ENCODE measurements at regions not wholly inside any gene's neighbourhood (a gene's known extent, or its start where the extent isn't known, plus 50 kb on each side); places are given as distances from the start of the nearest gene placed in this dataset.

- DNase-seq (ENCODE audit: low read depth), result peak; percentile 68
Measured at GRCh38 chr10:4775808-4776207, 50.2 kb upstream of the AKR1E2 start.

GRCh38 chr10:4772202-4772570 lies 53.8 kb upstream of the AKR1E2 start:
- no peak for DNase-seq (ENCODE audit: low read depth)

- DNase-seq (ENCODE audit: low read depth), result peak; percentile 71
Measured at GRCh38 chr10:4771554-4772201, 54.3 kb upstream of the AKR1E2 start.

- peak; percentile 89 for DNase-seq (ENCODE audit: low read depth)
Measured at GRCh38 chr10:4770801-4771553, 55.0 kb upstream of the AKR1E2 start.

GRCh38 chr10:4768416-4768815 lies 57.6 kb upstream of the AKR1E2 start:
- DNase-seq (ENCODE audit: low read depth), result no peak

- peak; percentile 56 for DNase-seq (ENCODE audit: low read depth)
Measured at GRCh38 chr10:4767033-4767814, 58.8 kb upstream of the AKR1E2 start.

GRCh38 chr10:4766454-4766853 lies 59.6 kb upstream of the AKR1E2 start:
- peak; percentile 32 for DNase-seq (ENCODE audit: low read depth)

- peak; percentile 56 for DNase-seq (ENCODE audit: low read depth)
Measured at GRCh38 chr10:4765428-4765827, 60.6 kb upstream of the AKR1E2 start.

GRCh38 chr10:4763960-4764428 lies 62.0 kb upstream of the AKR1E2 start:
- DNase-seq (ENCODE audit: low read depth), result peak; percentile 75

- no peak for DNase-seq (ENCODE audit: low read depth)
Measured at GRCh38 chr10:4763513-4763912, 62.5 kb upstream of the AKR1E2 start.

GRCh38 chr10:4758256-4758655 lies 67.8 kb upstream of the AKR1E2 start:
- peak; percentile 40 for DNase-seq (ENCODE audit: low read depth)

GRCh38 chr10:4755286-4755989 lies 70.6 kb upstream of the AKR1E2 start:
- DNase-seq (ENCODE audit: low read depth), result no peak

GRCh38 chr10:4754143-4754542 lies 71.9 kb upstream of the AKR1E2 start:
- DNase-seq (ENCODE audit: low read depth), result no peak

- DNase-seq (ENCODE audit: low read depth), result no peak
Measured at GRCh38 chr10:4751211-4751610, 74.8 kb upstream of the AKR1E2 start.

- no peak for DNase-seq (ENCODE audit: low read depth)
Measured at GRCh38 chr10:4749271-4749574, 76.8 kb upstream of the AKR1E2 start.

- no peak for DNase-seq (ENCODE audit: low read depth)
Measured at GRCh38 chr10:4748491-4749270, 77.3 kb upstream of the AKR1E2 start.

GRCh38 chr10:4742217-4742616 lies 83.8 kb upstream of the AKR1E2 start:
- no peak for DNase-seq (ENCODE audit: low read depth)

- peak; percentile 18 for DNase-seq (ENCODE audit: low read depth)
Measured at GRCh38 chr10:4740471-4740870, 85.5 kb upstream of the AKR1E2 start.

- no peak for DNase-seq (ENCODE audit: low read depth)
Measured at GRCh38 chr10:4736608-4737007, 89.4 kb upstream of the AKR1E2 start.

GRCh38 chr10:4736183-4736582 lies 89.8 kb upstream of the AKR1E2 start:
- DNase-seq (ENCODE audit: low read depth), result no peak

- no peak for DNase-seq (ENCODE audit: low read depth)
Measured at GRCh38 chr10:4733843-4734224, 92.2 kb upstream of the AKR1E2 start.
